ENCODE measurements at regions not wholly inside any gene's neighbourhood (a gene's known extent, or its start where the extent isn't known, plus 50 kb on each side); places are given as distances from the start of the nearest gene placed in this dataset.

DNA sequence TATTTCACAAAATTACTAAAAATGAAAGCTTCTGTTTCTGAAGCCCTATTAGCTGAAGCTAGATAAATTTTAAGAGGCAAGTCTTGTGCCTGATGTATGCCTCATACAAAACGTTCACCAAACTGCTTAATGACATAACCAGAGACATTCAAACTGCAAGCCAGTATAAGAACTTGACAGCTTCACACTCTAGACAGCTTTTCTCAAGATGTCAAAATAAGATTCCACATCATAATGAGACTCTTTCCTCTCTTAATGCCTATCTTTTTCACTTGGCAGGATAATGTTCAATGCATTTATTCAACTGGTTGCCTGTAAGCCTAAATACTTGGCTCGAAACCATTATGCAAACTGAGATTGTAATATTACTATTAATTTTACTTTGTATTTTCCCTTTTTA lies 424.0 kb downstream of the LTN1 start:
- TF ChIP-seq, protein P1, sequence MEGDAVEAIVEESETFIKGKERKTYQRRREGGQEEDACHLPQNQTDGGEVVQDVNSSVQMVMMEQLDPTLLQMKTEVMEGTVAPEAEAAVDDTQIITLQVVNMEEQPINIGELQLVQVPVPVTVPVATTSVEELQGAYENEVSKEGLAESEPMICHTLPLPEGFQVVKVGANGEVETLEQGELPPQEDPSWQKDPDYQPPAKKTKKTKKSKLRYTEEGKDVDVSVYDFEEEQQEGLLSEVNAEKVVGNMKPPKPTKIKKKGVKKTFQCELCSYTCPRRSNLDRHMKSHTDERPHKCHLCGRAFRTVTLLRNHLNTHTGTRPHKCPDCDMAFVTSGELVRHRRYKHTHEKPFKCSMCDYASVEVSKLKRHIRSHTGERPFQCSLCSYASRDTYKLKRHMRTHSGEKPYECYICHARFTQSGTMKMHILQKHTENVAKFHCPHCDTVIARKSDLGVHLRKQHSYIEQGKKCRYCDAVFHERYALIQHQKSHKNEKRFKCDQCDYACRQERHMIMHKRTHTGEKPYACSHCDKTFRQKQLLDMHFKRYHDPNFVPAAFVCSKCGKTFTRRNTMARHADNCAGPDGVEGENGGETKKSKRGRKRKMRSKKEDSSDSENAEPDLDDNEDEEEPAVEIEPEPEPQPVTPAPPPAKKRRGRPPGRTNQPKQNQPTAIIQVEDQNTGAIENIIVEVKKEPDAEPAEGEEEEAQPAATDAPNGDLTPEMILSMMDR (conservative IDR thresholded peaks at IDR 0.05) = no peak
- TF ChIP-seq ZFX (IDR thresholded peaks at IDR 0.05) = no peak
